GM21526 (cell line): ENCODE measurements at regions not wholly inside any gene's neighbourhood (a gene's known extent, or its start where the extent isn't known, plus 50 kb on each side); places are given as distances from the start of the nearest gene placed in this dataset.

Source experiments
- ATAC-seq: cut with Tn5 transposase; IDR thresholded peaks from one replicate; pipeline ENCODE4 v1.9.1; 2021; ENCODE audit warnings: moderate library complexity; ENCODE audit not compliant: unreplicated experiment, low FRiP score

GRCh38 chr2:183605440-183605839 lies 481.2 kb downstream of the NUP35 start:
- ATAC-seq, result no peak

GRCh38 chr2:183606022-183606717 lies 481.9 kb downstream of the NUP35 start:
- ATAC-seq, result no peak

- no peak for ATAC-seq
Measured at GRCh38 chr2:183606718-183607085, 482.5 kb downstream of the NUP35 start.

- no peak for ATAC-seq
Measured at GRCh38 chr2:183607995-183608394, 483.8 kb downstream of the NUP35 start.

- no peak for ATAC-seq
Measured at GRCh38 chr2:183608747-183609146, 484.5 kb downstream of the NUP35 start.

GRCh38 chr2:183610724-183611123 lies 486.5 kb downstream of the NUP35 start:
- ATAC-seq, result no peak

GRCh38 chr2:183614799-183615435 lies 490.7 kb downstream of the NUP35 start:
- no peak for ATAC-seq

GRCh38 chr2:183623227-183623626 lies 499.0 kb downstream of the NUP35 start:
- ATAC-seq, result no peak

GRCh38 chr2:183630964-183631363 lies 506.7 kb downstream of the NUP35 start:
- no peak for ATAC-seq

GRCh38 chr2:183656121-183656520 lies 531.9 kb downstream of the NUP35 start:
- no peak for ATAC-seq

GRCh38 chr2:183665425-183665824 lies 541.2 kb downstream of the NUP35 start:
- no peak for ATAC-seq

GRCh38 chr2:183666031-183666430 lies 541.8 kb downstream of the NUP35 start:
- no peak for ATAC-seq

- ATAC-seq, result no peak
Measured at GRCh38 chr2:183671233-183671632, 547.0 kb downstream of the NUP35 start.

- ATAC-seq, result no peak
Measured at GRCh38 chr2:183678908-183679307, 554.7 kb downstream of the NUP35 start.

- no peak for ATAC-seq
Measured at GRCh38 chr2:183680573-183680972, 556.3 kb downstream of the NUP35 start.

GRCh38 chr2:183684686-183685085 lies 560.4 kb downstream of the NUP35 start:
- no peak for ATAC-seq

- ATAC-seq, result no peak
Measured at GRCh38 chr2:183696028-183696427, 571.8 kb downstream of the NUP35 start.

- no peak for ATAC-seq
Measured at GRCh38 chr2:183709829-183710228, 585.6 kb downstream of the NUP35 start.

- ATAC-seq, result no peak
Measured at GRCh38 chr2:183718246-183718645, 594.0 kb downstream of the NUP35 start.

- no peak for ATAC-seq
Measured at GRCh38 chr2:183723278-183723677, 599.0 kb downstream of the NUP35 start.

- ATAC-seq, result no peak
Measured at GRCh38 chr2:183729380-183729779, 605.1 kb downstream of the NUP35 start.

- no peak for ATAC-seq
Measured at GRCh38 chr2:183740241-183740640, 616.0 kb downstream of the NUP35 start.
